Testis (tissue), 2 donors: ENCODE measurements at regions not wholly inside any gene's neighbourhood (a gene's known extent, or its start where the extent isn't known, plus 50 kb on each side); places are given as distances from the start of the nearest gene placed in this dataset.

ENCODE experiments used
- CTCF ChIP-seq, 3 experiments: fragments of 450-650 bp in 2 of 3; fragments of 200-600 bp in 1 of 3; sonication (generic) in 1 of 3; IDR thresholded peaks; one replicate each; pipeline ENCODE4 v1.5.1; 2016 to 2019; ENCODE audit warnings: antibody characterized with exemption in 3 of 3, mild to moderate bottlenecking in 2 of 3, moderate library complexity in 1 of 3
- POLR2A ChIP-seq: fragments of 450-650 bp; IDR thresholded peaks from one replicate; pipeline ENCODE4 v1.6.1; 2017; ENCODE audit warnings: antibody characterized with exemption, mild to moderate bottlenecking, moderate library complexity

GRCh38 chr4:79257953-79258613 is 67.8 kb downstream of the NAA11 start:
- TF ChIP-seq CTCF (IDR thresholded peaks at IDR 0.05) (no peak), POLR2A (no peak)
